ENCODE measurements at regions not wholly inside any gene's neighbourhood (a gene's known extent, or its start where the extent isn't known, plus 50 kb on each side); places are given as distances from the start of the nearest gene placed in this dataset.

- H3K4me3 ChIP-seq (ENCODE audit: low read depth, low read length), result no peak overlapping the region
- no peak for DNase-seq (ENCODE audit: low read depth, low spot score)
- ChIA-PET POLR2A (no interaction called here), CTCF (no interaction called here)
- no peak for TF ChIP-seq CTCF (IDR thresholded peaks at IDR 0.05; ENCODE audit: insufficient read depth, low read length, missing control alignments)
These were observed 1045.4 kb upstream of the EEF2KMT start for GRCh38 chr16:6143020-6143419.

GRCh38 chr16:6133009-6133557 is 1035.5 kb upstream of the EEF2KMT start:
- no peak for TF ChIP-seq CTCF (IDR thresholded peaks at IDR 0.05; ENCODE audit: insufficient read depth, low read length, missing control alignments)
- no peak overlapping the region for H3K4me3 ChIP-seq (ENCODE audit: low read depth, low read length)
- no peak for DNase-seq (ENCODE audit: low read depth, low spot score)
- ChIA-PET CTCF (no interaction called here), POLR2A (no interaction called here)

- CTCF ChIA-PET, result no interaction called here
- no peak overlapping the region for H3K4me3 ChIP-seq (ENCODE audit: low read depth, low read length)
- TF ChIP-seq CTCF (IDR thresholded peaks at IDR 0.05; ENCODE audit: insufficient read depth, low read length, missing control alignments), result no peak
- POLR2A ChIA-PET, result no interaction called here
- no peak for DNase-seq (ENCODE audit: low read depth, low spot score)
These were observed 1034.5 kb upstream of the EEF2KMT start for GRCh38 chr16:6132121-6132520.

DNA sequence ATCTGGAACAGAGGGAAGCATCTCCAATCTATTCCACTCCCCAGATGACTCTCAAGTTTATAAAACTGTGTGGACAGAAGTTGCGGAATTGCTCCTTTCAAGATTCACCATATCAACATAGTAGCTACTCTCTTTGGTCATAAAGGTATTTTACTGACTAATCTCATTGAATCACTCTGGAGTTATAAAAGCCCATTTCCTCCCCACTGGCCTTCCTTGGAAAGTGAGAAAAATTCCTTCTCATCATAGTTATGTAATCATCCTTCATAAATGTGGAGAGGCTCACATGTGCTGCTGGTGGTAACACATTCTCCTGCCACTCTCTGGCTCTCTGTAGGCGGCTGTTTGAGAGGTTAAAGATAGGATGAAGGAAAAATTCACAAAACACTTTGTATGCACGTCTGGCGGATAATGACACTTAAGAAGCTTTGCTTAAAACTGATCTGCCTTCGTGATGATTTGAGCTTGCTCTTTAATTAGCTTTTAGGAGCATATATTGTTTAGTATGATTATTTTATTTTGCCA is 1034.0 kb upstream of the EEF2KMT start:
- CTCF ChIA-PET, result no interaction called here

GRCh38 chr16:6125483-6126259 is 1028.1 kb upstream of the EEF2KMT start:
- TF ChIP-seq CTCF (IDR thresholded peaks at IDR 0.05; ENCODE audit: insufficient read depth, low read length, missing control alignments), result no peak
- no peak overlapping the region for H3K4me3 ChIP-seq (ENCODE audit: low read depth, low read length)
- POLR2A ChIA-PET, result no interaction called here
- DNase-seq (ENCODE audit: low read depth, low spot score), result no peak
- CTCF ChIA-PET, result no interaction called here

More for the DNA sequence above, 1034.0 kb upstream of the EEF2KMT start:
- no peak overlapping the region for H3K4me3 ChIP-seq (ENCODE audit: low read depth, low read length)
- TF ChIP-seq CTCF (IDR thresholded peaks at IDR 0.05; ENCODE audit: insufficient read depth, low read length, missing control alignments), result no peak
- DNase-seq (ENCODE audit: low read depth, low spot score), result no peak
- POLR2A ChIA-PET, result no interaction called here

GRCh38 chr16:6124136-6124535 is 1026.5 kb upstream of the EEF2KMT start:
- no peak for TF ChIP-seq CTCF (IDR thresholded peaks at IDR 0.05; ENCODE audit: insufficient read depth, low read length, missing control alignments)
- no peak for DNase-seq (ENCODE audit: low read depth, low spot score)
- no peak overlapping the region for H3K4me3 ChIP-seq (ENCODE audit: low read depth, low read length)
- POLR2A ChIA-PET, result no interaction called here
- CTCF ChIA-PET, result no interaction called here

All from AG04449 (cell line).